SK-N-SH treated with all-trans-retinoic acid at 6 μM for 48 hours (cell line): ENCODE measurements at regions not wholly inside any gene's neighbourhood (a gene's known extent, or its start where the extent isn't known, plus 50 kb on each side); places are given as distances from the start of the nearest gene placed in this dataset.

Experiments
- ATAC-seq: fragments of 200-7000 bp; cut with Tn5 transposase; 3 replicates; pipeline ENCODE4 v1.9.1; 2020; ENCODE audit warnings: mild to moderate bottlenecking, moderate library complexity
- BACH2 ChIP-seq: fragments of 250-450 bp; sonication (Bioruptor Pico); IDR thresholded peaks from 2 replicates; pipeline ENCODE4 v1.9.0; 2021; ENCODE audit warnings: mild to moderate bottlenecking, borderline replicate concordance
- CREB5 ChIP-seq: fragments of 250-450 bp; sonication (Bioruptor Pico); IDR thresholded peaks from 2 replicates; pipeline ENCODE4 v1.5.1; 2020; ENCODE audit warnings: low read depth, mild to moderate bottlenecking, moderate library complexity
- CSDC2 ChIP-seq: fragments of 250-450 bp; sonication (Bioruptor Pico); IDR thresholded peaks from 2 replicates; pipeline ENCODE4 v1.5.0; 2020; ENCODE audit warnings: mild to moderate bottlenecking, moderate library complexity
- CSRNP3 ChIP-seq: fragments of 250-450 bp; sonication (Bioruptor Pico); IDR thresholded peaks from 2 replicates; pipeline ENCODE4 v1.5.1; 2021; ENCODE audit warnings: mild to moderate bottlenecking, moderate library complexity
- ESRRG ChIP-seq: fragments of 250-450 bp; sonication (Bioruptor Pico); IDR thresholded peaks from 2 replicates; pipeline ENCODE4 v1.6.1; 2021; ENCODE audit warnings: mild to moderate bottlenecking
- GLIS3 ChIP-seq: fragments of 250-450 bp; sonication (Bioruptor Pico); IDR thresholded peaks from 2 replicates; pipeline ENCODE4 v1.5.0; 2020; ENCODE audit warnings: mild to moderate bottlenecking, moderate library complexity
- ISL1 ChIP-seq: fragments of 250-450 bp; sonication (Bioruptor Pico); IDR thresholded peaks from 2 replicates; pipeline ENCODE4 v2.1.2; 2022; ENCODE audit warnings: mild to moderate bottlenecking, moderate library complexity
- PPARA ChIP-seq: fragments of 250-450 bp; sonication (Bioruptor Pico); IDR thresholded peaks from 2 replicates; pipeline ENCODE4 v1.5.0; 2020; ENCODE audit warnings: mild to moderate bottlenecking, borderline replicate concordance
- RARB ChIP-seq: fragments of 250-450 bp; sonication (Bioruptor Pico); IDR thresholded peaks from 2 replicates; pipeline ENCODE4 v1.8.0; 2021; ENCODE audit warnings: mild to moderate bottlenecking, moderate library complexity
- SNAI2 ChIP-seq: fragments of 250-450 bp; sonication (Bioruptor Pico); IDR thresholded peaks from 2 replicates; pipeline ENCODE4 v1.5.0; 2020; ENCODE audit warnings: mild to moderate bottlenecking, moderate library complexity
- TCF4 ChIP-seq: fragments of 250-450 bp; sonication (Bioruptor Pico); IDR thresholded peaks from 2 replicates; pipeline ENCODE4 v1.8.0; 2021; ENCODE audit warnings: mild to moderate bottlenecking, moderate library complexity, borderline replicate concordance
- TOX ChIP-seq: fragments of 250-450 bp; sonication (Bioruptor Pico); IDR thresholded peaks from 2 replicates; pipeline ENCODE4 v1.8.0; 2021; ENCODE audit warnings: mild to moderate bottlenecking, moderate library complexity, borderline replicate concordance
- ZC3H10 ChIP-seq: fragments of 250-450 bp; sonication (Bioruptor Pico); IDR thresholded peaks from 2 replicates; pipeline ENCODE4 v1.5.1; 2021; ENCODE audit warnings: mild to moderate bottlenecking, moderate library complexity
- ZFP3 ChIP-seq: fragments of 250-450 bp; sonication (Bioruptor Pico); IDR thresholded peaks from 2 replicates; pipeline ENCODE4 v1.5.0; 2020; ENCODE audit warnings: mild to moderate bottlenecking, moderate library complexity
- ZNF565 ChIP-seq: fragments of 450-650 bp; formaldehyde crosslinking; conservative IDR thresholded peaks from 2 replicates; pipeline ENCODE4 v1.5.0; 2020; ENCODE audit warnings: low read depth, mild to moderate bottlenecking, moderate library complexity
- ZNF70 ChIP-seq: fragments of 450-650 bp; formaldehyde crosslinking; IDR thresholded peaks from 2 replicates; pipeline ENCODE4 v1.5.0; 2020; ENCODE audit warnings: mild to moderate bottlenecking, moderate library complexity
- ZNF8 ChIP-seq: fragments of 450-650 bp; formaldehyde crosslinking; IDR thresholded peaks from 2 replicates; pipeline ENCODE4 v1.5.0; 2020; ENCODE audit warnings: mild to moderate bottlenecking, moderate library complexity
- TF ChIP-seq, protein P1 (sequence below): fragments of 250-450 bp; sonication (Bioruptor Pico); IDR thresholded peaks from 2 replicates; pipeline ENCODE4 v1.8.0; 2020; ENCODE audit warnings: mild to moderate bottlenecking, moderate library complexity, borderline replicate concordance
- TF ChIP-seq, protein P2 (sequence below): fragments of 250-450 bp; sonication (Bioruptor Pico); IDR thresholded peaks from 2 replicates; pipeline ENCODE4 v1.5.0; 2020; ENCODE audit warnings: mild to moderate bottlenecking, moderate library complexity

DNA sequence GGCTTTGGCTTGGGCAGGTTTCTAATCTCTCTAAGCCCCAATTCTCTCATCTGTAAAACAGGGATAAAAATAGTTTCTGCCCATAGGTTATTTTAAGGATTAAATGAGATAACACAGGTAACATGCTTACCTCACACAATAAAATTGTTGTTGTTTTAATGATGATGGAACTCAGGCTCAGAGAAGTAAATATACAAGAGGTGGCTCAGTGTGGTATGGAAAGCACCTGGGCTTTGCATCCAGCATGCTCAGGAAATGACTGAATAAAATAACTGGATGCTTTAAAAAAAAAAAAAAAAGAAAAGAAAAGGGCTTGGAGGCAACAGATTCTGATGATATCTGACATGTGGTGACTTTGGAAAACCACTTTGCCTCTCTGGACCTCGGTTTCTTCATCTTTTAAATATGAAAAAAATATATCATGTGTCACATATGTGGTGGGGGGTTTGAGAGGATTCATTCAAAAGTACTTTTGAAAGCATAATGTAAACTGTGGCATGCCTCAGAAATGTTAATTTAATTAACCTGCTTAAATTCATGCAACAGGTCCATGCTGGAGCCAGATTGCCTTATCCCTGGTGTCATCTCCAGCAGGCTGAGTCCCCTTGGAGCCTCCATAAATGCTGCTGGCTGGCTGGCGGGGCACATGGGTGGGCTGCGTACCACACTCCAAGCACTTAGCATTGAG, 112.8 kb upstream of the CDC42EP3 start (continued):
- TF ChIP-seq CREB5 (CRISPR knock-in tag): no peak

DNA sequence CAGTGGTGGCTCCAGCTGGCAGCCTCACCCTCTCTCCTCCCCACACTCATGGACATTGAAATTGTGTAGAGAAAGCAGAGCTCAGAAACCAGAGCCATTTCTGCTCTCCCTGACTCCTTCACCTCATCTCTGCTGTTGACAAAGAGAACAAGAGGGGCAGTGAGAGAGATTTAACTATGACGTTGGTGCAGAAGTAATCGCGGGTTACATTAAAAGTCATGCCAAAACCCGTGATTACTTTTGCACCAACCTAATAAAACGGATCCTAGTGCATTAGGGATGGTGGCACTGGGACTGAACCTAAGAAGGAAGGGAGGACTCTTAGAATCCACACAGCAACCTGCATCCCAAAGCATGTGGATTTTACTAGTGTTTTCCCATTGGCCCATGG, 113.3 kb upstream of the CDC42EP3 start:
- no peak for ATAC-seq
- TF ChIP-seq CSDC2 (CRISPR knock-in tag): no peak
- TF ChIP-seq ZFP3 (CRISPR knock-in tag): 0 out of 2 replicates have a peak, but pooled peaks have one; percentile 38
- no peak for TF ChIP-seq ZNF70
- TF ChIP-seq GLIS3 (CRISPR knock-in tag): no peak
- TF ChIP-seq TCF4 (CRISPR knock-in tag): no peak
- TF ChIP-seq, protein P1, sequence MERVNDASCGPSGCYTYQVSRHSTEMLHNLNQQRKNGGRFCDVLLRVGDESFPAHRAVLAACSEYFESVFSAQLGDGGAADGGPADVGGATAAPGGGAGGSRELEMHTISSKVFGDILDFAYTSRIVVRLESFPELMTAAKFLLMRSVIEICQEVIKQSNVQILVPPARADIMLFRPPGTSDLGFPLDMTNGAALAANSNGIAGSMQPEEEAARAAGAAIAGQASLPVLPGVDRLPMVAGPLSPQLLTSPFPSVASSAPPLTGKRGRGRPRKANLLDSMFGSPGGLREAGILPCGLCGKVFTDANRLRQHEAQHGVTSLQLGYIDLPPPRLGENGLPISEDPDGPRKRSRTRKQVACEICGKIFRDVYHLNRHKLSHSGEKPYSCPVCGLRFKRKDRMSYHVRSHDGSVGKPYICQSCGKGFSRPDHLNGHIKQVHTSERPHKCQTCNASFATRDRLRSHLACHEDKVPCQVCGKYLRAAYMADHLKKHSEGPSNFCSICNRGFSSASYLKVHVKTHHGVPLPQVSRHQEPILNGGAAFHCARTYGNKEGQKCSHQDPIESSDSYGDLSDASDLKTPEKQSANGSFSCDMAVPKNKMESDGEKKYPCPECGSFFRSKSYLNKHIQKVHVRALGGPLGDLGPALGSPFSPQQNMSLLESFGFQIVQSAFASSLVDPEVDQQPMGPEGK (CRISPR knock-in tag): no peak
- no peak for TF ChIP-seq ESRRG (CRISPR knock-in tag)

- TF ChIP-seq ISL1 (CRISPR knock-in tag): peak; percentile 41; the same call in 1 of the 2 replicates
- no peak for TF ChIP-seq BACH2 (CRISPR knock-in tag)
- TF ChIP-seq, all 23 proteins: peak for 1
- ATAC-seq: peak; percentile 46
These were observed 114.8 kb upstream of the CDC42EP3 start for GRCh38 chr2:37786191-37786698.

DNA sequence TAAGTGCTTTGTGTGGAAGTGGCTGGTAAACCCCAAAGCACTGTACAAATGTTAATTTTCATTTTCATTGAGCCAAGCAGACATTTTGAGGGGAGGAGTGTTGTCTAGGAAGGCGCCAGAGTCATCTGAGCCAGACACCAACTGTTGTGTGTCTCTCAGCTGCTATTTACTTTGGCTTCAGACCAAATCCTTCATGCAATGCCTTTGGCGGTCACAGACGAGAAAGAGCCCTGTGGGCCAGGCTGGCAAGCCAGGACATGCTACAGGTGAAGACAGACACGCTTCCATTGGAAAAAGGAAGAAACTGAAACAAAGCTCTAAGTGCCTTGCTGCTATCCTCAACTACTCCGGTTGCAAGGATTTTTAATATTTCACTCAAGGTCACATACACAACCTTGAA, 115.4 kb upstream of the CDC42EP3 start:
- TF ChIP-seq RARB (CRISPR knock-in tag) (no peak), ZNF565 (CRISPR knock-in tag) (no peak), ZNF8 (CRISPR knock-in tag) (no peak), SNAI2 (CRISPR knock-in tag) (no peak), CREB5 (CRISPR knock-in tag) (no peak), ZC3H10 (CRISPR knock-in tag) (no peak), CSRNP3 (CRISPR knock-in tag) (no peak), PPARA (CRISPR knock-in tag) (no peak), CSDC2 (CRISPR knock-in tag) (no peak), ZFP3 (CRISPR knock-in tag) (no peak), TOX (CRISPR knock-in tag) (no peak)
- TF ChIP-seq, protein P2, sequence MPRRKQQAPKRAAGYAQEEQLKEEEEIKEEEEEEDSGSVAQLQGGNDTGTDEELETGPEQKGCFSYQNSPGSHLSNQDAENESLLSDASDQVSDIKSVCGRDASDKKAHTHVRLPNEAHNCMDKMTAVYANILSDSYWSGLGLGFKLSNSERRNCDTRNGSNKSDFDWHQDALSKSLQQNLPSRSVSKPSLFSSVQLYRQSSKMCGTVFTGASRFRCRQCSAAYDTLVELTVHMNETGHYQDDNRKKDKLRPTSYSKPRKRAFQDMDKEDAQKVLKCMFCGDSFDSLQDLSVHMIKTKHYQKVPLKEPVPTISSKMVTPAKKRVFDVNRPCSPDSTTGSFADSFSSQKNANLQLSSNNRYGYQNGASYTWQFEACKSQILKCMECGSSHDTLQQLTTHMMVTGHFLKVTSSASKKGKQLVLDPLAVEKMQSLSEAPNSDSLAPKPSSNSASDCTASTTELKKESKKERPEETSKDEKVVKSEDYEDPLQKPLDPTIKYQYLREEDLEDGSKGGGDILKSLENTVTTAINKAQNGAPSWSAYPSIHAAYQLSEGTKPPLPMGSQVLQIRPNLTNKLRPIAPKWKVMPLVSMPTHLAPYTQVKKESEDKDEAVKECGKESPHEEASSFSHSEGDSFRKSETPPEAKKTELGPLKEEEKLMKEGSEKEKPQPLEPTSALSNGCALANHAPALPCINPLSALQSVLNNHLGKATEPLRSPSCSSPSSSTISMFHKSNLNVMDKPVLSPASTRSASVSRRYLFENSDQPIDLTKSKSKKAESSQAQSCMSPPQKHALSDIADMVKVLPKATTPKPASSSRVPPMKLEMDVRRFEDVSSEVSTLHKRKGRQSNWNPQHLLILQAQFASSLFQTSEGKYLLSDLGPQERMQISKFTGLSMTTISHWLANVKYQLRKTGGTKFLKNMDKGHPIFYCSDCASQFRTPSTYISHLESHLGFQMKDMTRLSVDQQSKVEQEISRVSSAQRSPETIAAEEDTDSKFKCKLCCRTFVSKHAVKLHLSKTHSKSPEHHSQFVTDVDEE (CRISPR knock-in tag): no peak
- TF ChIP-seq, protein P1 (CRISPR knock-in tag): no peak
- no peak for ATAC-seq
